SW 1271 (cell line): ENCODE measurements at regions not wholly inside any gene's neighbourhood (a gene's known extent, or its start where the extent isn't known, plus 50 kb on each side); places are given as distances from the start of the nearest gene placed in this dataset.
"Not testable (repeated sequence)": the region's sequence is repeated elsewhere in the genome, so short reads cannot be mapped to it uniquely, and the experiment has no call there.

ENCODE experiments used
- DNase-seq, 2 experiments: peaks; one replicate each; lab custom pipeline; 2025; lab: John Stamatoyannopoulos, UW

GRCh38 chr13:67932991-67933390 lies 702.9 kb upstream of the PCDH9 start:
- no peak for DNase-seq

- DNase-seq, result no peak
These were observed 687.3 kb upstream of the PCDH9 start for GRCh38 chr13:67917291-67917987.

- DNase-seq, result no peak
These were observed 686.5 kb upstream of the PCDH9 start for GRCh38 chr13:67916650-67917049.

- DNase-seq, result no peak
These were observed 684.4 kb upstream of the PCDH9 start for GRCh38 chr13:67914535-67914934.

GRCh38 chr13:67902960-67903359 lies 672.8 kb upstream of the PCDH9 start:
- not testable (repeated sequence) for DNase-seq

- DNase-seq, result no peak
These were observed 650.8 kb upstream of the PCDH9 start for GRCh38 chr13:67880916-67881315.

- DNase-seq, result no peak
These were observed 648.2 kb upstream of the PCDH9 start for GRCh38 chr13:67878376-67878775.

- DNase-seq, result no peak
These were observed 646.9 kb upstream of the PCDH9 start for GRCh38 chr13:67877031-67877430.

GRCh38 chr13:67867206-67867605 lies 637.1 kb upstream of the PCDH9 start:
- no peak for DNase-seq

- no peak for DNase-seq
These were observed 630.2 kb upstream of the PCDH9 start for GRCh38 chr13:67860315-67860714.

GRCh38 chr13:67859904-67860303 lies 629.8 kb upstream of the PCDH9 start:
- no peak for DNase-seq

GRCh38 chr13:67857581-67858310 lies 627.6 kb upstream of the PCDH9 start:
- no peak for DNase-seq

- no peak for DNase-seq
These were observed 626.8 kb upstream of the PCDH9 start for GRCh38 chr13:67856955-67857354.

- no peak for DNase-seq
These were observed 625.7 kb upstream of the PCDH9 start for GRCh38 chr13:67855741-67856238.

GRCh38 chr13:67854990-67855389 lies 624.9 kb upstream of the PCDH9 start:
- no peak for DNase-seq

GRCh38 chr13:67844574-67844973 lies 614.4 kb upstream of the PCDH9 start:
- DNase-seq, result no peak

GRCh38 chr13:67841071-67841470 lies 610.9 kb upstream of the PCDH9 start:
- no peak for DNase-seq

GRCh38 chr13:67833564-67833963 lies 603.4 kb upstream of the PCDH9 start:
- DNase-seq, result no peak

- DNase-seq, result no peak
These were observed 599.5 kb upstream of the PCDH9 start for GRCh38 chr13:67829641-67830040.

GRCh38 chr13:67827992-67828391 lies 597.9 kb upstream of the PCDH9 start:
- no peak for DNase-seq

- DNase-seq, result no peak
These were observed 591.5 kb upstream of the PCDH9 start for GRCh38 chr13:67821606-67822005.

GRCh38 chr13:67806796-67807195 lies 576.7 kb upstream of the PCDH9 start:
- DNase-seq, result no peak

- DNase-seq, result no peak
These were observed 573.0 kb upstream of the PCDH9 start for GRCh38 chr13:67803118-67803517.
